ENCODE measurements at regions not wholly inside any gene's neighbourhood (a gene's known extent, or its start where the extent isn't known, plus 50 kb on each side); places are given as distances from the start of the nearest gene placed in this dataset.
"Not testable (repeated sequence)": the region's sequence is repeated elsewhere in the genome, so short reads cannot be mapped to it uniquely, and the experiment has no call there.

DNA sequence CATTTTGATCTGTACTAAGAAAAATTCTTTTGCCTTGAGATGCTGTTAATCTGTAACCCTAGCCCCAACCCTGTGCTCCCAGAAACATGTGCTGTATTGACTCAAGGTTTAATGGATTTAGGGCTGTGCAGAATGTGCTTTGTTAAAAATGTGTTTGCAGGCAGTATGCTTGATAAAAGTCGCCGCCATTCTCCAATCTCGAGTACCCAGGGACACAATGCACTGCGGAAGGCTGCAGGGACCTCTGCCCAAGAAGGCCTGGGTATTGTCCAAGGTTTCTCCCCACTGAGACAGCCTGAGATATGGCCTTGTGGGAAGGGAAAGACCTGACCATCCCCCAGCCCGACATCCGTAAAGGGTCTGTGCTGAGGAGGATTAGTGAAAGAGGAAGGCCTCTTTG is 454.5 kb downstream of the KLHL4 start:
- not testable (repeated sequence) for H3K9me3 Mint-ChIP-seq; H3K4me1 Mint-ChIP-seq; H3K27me3 Mint-ChIP-seq; ATAC-seq (replicated peaks; ENCODE audit: extremely low read depth, poor library complexity, severe bottlenecking); H3K36me3 Mint-ChIP-seq (ENCODE audit: insufficient read depth); H3K27ac Mint-ChIP-seq (ENCODE audit: low read depth); DNase-seq (ENCODE audit: low spot score in 2 of 2); H3K4me3 Mint-ChIP-seq

DNA sequence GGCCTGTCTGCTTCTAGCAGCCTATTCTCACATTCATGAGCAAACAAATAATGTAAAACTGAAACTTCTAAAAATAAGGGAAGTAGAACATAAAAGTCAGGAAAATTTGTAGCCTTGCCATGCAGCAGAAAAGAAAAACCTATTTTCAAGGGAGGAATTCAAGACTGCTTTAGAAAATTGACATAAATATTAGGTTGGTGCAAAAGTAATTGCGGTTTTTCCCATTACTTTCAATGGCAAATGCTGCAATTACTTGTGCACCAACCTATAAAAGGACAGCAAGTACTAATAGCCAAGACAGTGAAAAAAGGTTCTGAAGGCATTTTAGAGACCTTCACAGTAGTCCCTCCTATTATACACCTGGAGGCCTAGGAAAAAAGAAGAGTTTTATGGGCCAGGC is 457.8 kb downstream of the KLHL4 start:
- Mint-ChIP-seq H3K27ac (ENCODE audit: low read depth) (no peak overlapping the region), H3K4me1 (no peaks in the 10 kb centered on the region), H3K9me3 (peaks cover 6% of the 10 kb centered on the region), H3K36me3 (ENCODE audit: insufficient read depth) (no peaks in the 10 kb centered on the region), H3K27me3 (no peaks in the 10 kb centered on the region), H3K4me3 (no peak overlapping the region)
- DNase-seq (ENCODE audit: low spot score in 2 of 2) (no peak), ATAC-seq (replicated peaks; ENCODE audit: extremely low read depth, poor library complexity, severe bottlenecking) (no peak)

GRCh38 chrX:88007873-88008272 is 490.3 kb downstream of the KLHL4 start:
- DNase-seq (ENCODE audit: low spot score in 2 of 2); H3K4me3 Mint-ChIP-seq; H3K9me3 Mint-ChIP-seq; H3K27me3 Mint-ChIP-seq; ATAC-seq (replicated peaks; ENCODE audit: extremely low read depth, poor library complexity, severe bottlenecking); H3K27ac Mint-ChIP-seq (ENCODE audit: low read depth); H3K36me3 Mint-ChIP-seq (ENCODE audit: insufficient read depth); H3K4me1 Mint-ChIP-seq: not testable (repeated sequence)

DNA sequence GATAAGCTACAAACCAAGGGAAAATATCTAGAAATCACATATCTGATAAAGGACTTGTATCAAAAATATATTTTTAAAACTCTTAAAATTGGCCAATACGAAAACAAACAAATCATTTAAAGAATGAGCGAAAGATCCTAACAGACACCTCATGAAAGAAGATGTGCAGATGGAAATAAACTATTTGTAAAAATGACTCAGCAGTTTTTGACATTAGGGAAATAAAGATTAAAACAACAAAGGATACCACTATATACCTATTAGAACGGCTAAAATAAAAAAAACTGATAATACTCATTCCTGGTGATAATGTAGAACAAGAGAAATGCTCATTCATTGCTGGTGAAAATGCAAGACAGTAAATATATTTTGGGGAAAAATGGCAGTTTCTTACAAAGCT is 506.4 kb downstream of the KLHL4 start:
- H3K36me3 Mint-ChIP-seq (ENCODE audit: insufficient read depth), result no peaks in the 10 kb centered on the region
- no peaks in the 10 kb centered on the region for H3K4me1 Mint-ChIP-seq
- no peak overlapping the region for H3K27ac Mint-ChIP-seq (ENCODE audit: low read depth)
- ATAC-seq (replicated peaks; ENCODE audit: extremely low read depth, poor library complexity, severe bottlenecking) (no peak), DNase-seq (ENCODE audit: low spot score in 2 of 2) (no peak)
- no peak overlapping the region for H3K4me3 Mint-ChIP-seq
- H3K9me3 Mint-ChIP-seq, result no peaks in the 10 kb centered on the region
- no peaks in the 10 kb centered on the region for H3K27me3 Mint-ChIP-seq

- Mint-ChIP-seq H3K4me1 (no peaks in the 10 kb centered on the region), H3K27ac (ENCODE audit: low read depth) (no peak overlapping the region), H3K27me3 (no peaks in the 10 kb centered on the region), H3K9me3 (no peaks in the 10 kb centered on the region), H3K36me3 (ENCODE audit: insufficient read depth) (no peaks in the 10 kb centered on the region), H3K4me3 (no peak overlapping the region)
- DNase-seq (ENCODE audit: low spot score in 2 of 2), result no peak
- no peak for ATAC-seq (replicated peaks; ENCODE audit: extremely low read depth, poor library complexity, severe bottlenecking)
These were observed 554.9 kb downstream of the KLHL4 start for GRCh38 chrX:88072339-88073030.

DNA sequence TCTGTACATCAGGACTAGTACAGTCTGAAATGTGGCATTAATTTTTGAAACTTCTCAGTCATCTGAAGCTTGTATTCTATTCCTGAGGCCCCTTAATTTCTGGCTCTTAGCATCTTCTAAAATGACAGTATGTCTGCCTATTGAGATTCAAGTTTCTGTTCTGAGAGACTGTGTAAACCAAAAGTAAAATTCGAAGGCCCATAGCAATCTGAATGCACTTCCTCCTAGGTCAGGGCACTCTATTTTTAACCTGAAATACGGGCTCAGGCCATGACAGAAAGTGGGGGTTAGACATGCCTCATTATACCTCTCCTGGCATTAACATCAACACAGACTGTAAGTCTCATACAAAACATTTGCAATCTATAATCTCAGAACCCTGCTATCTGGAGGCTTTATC is 584.4 kb downstream of the KLHL4 start:
- H3K36me3 Mint-ChIP-seq (ENCODE audit: insufficient read depth), result no peaks in the 10 kb centered on the region
- DNase-seq (ENCODE audit: low spot score in 2 of 2) (no peak), ATAC-seq (replicated peaks; ENCODE audit: extremely low read depth, poor library complexity, severe bottlenecking) (no peak)
- no peaks in the 10 kb centered on the region for H3K27me3 Mint-ChIP-seq
- no peaks in the 10 kb centered on the region for H3K4me1 Mint-ChIP-seq
- H3K9me3 Mint-ChIP-seq, result peaks cover 10% of the 10 kb centered on the region
- H3K4me3 Mint-ChIP-seq, result no peak overlapping the region
- H3K27ac Mint-ChIP-seq (ENCODE audit: low read depth), result no peak overlapping the region

- H3K9me3 Mint-ChIP-seq, result peaks cover 5% of the 10 kb centered on the region
These were observed 611.3 kb upstream of the CPXCR1 start for GRCh38 chrX:88135735-88136134.

GRCh38 chrX:88136328-88136727 is 610.7 kb upstream of the CPXCR1 start:
- Mint-ChIP-seq H3K4me1 (no peaks in the 10 kb centered on the region), H3K9me3 (peaks cover 5% of the 10 kb centered on the region), H3K27ac (ENCODE audit: low read depth) (no peak overlapping the region), H3K4me3 (no peak overlapping the region), H3K36me3 (ENCODE audit: insufficient read depth) (no peaks in the 10 kb centered on the region), H3K27me3 (no peaks in the 10 kb centered on the region)
- no peak for ATAC-seq (replicated peaks; ENCODE audit: extremely low read depth, poor library complexity, severe bottlenecking)
- DNase-seq (ENCODE audit: low spot score in 2 of 2), result no peak

More at GRCh38 chrX:88135735-88136134, 611.3 kb upstream of the CPXCR1 start:
- no peak overlapping the region for H3K4me3 Mint-ChIP-seq
- no peaks in the 10 kb centered on the region for H3K4me1 Mint-ChIP-seq
- no peaks in the 10 kb centered on the region for H3K27me3 Mint-ChIP-seq
- ATAC-seq (replicated peaks; ENCODE audit: extremely low read depth, poor library complexity, severe bottlenecking), result no peak
- no peaks in the 10 kb centered on the region for H3K36me3 Mint-ChIP-seq (ENCODE audit: insufficient read depth)
- DNase-seq (ENCODE audit: low spot score in 2 of 2), result no peak
- H3K27ac Mint-ChIP-seq (ENCODE audit: low read depth), result no peak overlapping the region

DNA sequence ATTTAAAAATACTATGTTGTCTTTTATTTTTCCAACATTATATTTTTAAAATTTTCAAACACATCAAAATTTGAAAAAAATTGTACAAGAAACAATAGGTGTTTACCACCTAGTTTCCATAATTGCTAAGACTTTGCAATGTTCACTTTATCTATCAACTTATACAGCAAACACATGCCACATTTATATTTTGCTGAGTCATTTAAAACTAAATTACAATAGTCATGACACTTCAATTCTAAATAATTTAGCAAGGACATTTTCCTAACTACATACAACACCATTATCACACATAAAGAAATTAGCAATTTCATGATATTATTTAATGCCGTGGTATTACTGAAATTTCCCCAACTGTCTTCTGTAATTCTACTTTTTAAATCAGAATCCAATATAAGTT is 600.4 kb upstream of the CPXCR1 start:
- no peak overlapping the region for H3K4me3 Mint-ChIP-seq
- no peaks in the 10 kb centered on the region for H3K4me1 Mint-ChIP-seq
- H3K9me3 Mint-ChIP-seq, result no peaks in the 10 kb centered on the region
- DNase-seq (ENCODE audit: low spot score in 2 of 2) (no peak), ATAC-seq (replicated peaks; ENCODE audit: extremely low read depth, poor library complexity, severe bottlenecking) (no peak)
- H3K36me3 Mint-ChIP-seq (ENCODE audit: insufficient read depth), result no peaks in the 10 kb centered on the region
- H3K27me3 Mint-ChIP-seq, result no peaks in the 10 kb centered on the region
- H3K27ac Mint-ChIP-seq (ENCODE audit: low read depth), result no peak overlapping the region

DNA sequence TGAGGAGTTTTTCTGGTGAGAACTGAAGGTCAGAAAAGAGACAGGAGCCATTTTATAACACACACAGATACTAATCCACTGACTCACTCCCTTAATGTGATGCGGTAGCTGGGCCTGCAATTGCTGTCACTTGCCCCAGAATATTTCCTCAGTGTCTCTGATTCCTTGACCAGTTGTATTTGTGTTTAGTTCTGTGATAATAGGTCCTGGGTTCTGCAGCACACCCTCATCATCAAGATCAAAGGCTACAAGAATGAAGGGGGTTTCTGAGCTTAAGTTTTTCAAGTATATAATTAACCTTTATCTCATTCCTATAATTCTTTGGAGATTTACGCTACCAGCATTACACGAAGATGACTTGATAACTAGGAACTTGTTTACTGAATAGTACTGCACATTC is 576.5 kb upstream of the CPXCR1 start:
- no peak overlapping the region for H3K4me3 Mint-ChIP-seq
- H3K27ac Mint-ChIP-seq (ENCODE audit: low read depth), result no peak overlapping the region
- peaks cover 12% of the 10 kb centered on the region for H3K9me3 Mint-ChIP-seq

GRCh38 chrX:88173932-88174440 is 573.0 kb upstream of the CPXCR1 start:
- not testable (repeated sequence) for H3K27me3 Mint-ChIP-seq; H3K27ac Mint-ChIP-seq (ENCODE audit: low read depth); H3K4me3 Mint-ChIP-seq; ATAC-seq (replicated peaks; ENCODE audit: extremely low read depth, poor library complexity, severe bottlenecking); H3K36me3 Mint-ChIP-seq (ENCODE audit: insufficient read depth); H3K4me1 Mint-ChIP-seq; DNase-seq (ENCODE audit: low spot score in 2 of 2)
- H3K9me3 Mint-ChIP-seq, result peaks cover 13% of the 10 kb centered on the region

More for the DNA sequence above, 576.5 kb upstream of the CPXCR1 start:
- no peak for DNase-seq (ENCODE audit: low spot score in 2 of 2)
- Mint-ChIP-seq H3K27me3 (no peaks in the 10 kb centered on the region), H3K36me3 (ENCODE audit: insufficient read depth) (no peaks in the 10 kb centered on the region), H3K4me1 (no peaks in the 10 kb centered on the region)
- no peak for ATAC-seq (replicated peaks; ENCODE audit: extremely low read depth, poor library complexity, severe bottlenecking)

DNA sequence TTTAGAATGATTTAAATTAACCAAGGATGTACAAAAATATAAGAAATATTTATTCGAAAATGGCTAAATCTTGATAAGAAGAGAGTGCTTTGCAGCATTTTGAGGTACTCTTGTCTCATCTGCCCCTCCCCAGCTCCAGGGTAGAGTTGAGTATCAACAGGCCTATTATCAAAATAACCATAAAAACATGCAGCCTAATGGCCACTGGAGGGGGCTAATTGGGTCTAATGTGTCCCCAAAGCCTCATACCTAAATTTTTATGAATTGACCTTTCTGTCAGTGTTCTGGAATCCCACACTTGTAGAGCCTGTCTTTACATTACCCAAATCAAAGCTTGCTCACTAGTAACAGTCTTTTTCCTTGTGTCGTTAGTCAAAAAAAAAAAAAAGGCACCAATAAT is 544.9 kb upstream of the CPXCR1 start:
- Mint-ChIP-seq H3K27ac (ENCODE audit: low read depth) (no peak overlapping the region), H3K4me1 (no peaks in the 10 kb centered on the region), H3K9me3 (peaks cover 5% of the 10 kb centered on the region), H3K36me3 (ENCODE audit: insufficient read depth) (no peaks in the 10 kb centered on the region), H3K4me3 (no peak overlapping the region), H3K27me3 (no peaks in the 10 kb centered on the region)
- DNase-seq (ENCODE audit: low spot score in 2 of 2), result no peak
- ATAC-seq (replicated peaks; ENCODE audit: extremely low read depth, poor library complexity, severe bottlenecking), result no peak

DNA sequence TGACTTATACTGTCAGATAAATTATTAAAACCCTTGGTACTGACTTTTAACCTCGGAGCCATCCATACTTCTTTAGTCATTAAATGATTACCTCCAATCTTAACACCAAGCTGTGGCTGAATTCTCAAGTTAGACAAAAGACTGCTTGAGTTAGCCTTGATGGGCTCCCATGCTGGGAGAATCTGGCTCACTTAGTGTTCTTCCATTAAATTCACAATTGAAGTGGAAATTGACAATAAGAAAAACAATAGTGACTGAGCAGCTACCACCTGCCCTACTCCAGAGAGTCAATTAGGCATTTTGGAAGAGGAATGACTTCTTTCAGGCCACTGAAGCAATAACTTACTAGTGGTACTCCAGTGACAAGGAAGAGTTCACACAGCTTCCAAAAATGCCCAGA is 503.0 kb upstream of the CPXCR1 start:
- ATAC-seq (replicated peaks; ENCODE audit: extremely low read depth, poor library complexity, severe bottlenecking) (no peak), DNase-seq (ENCODE audit: low spot score in 2 of 2) (no peak)
- no peaks in the 10 kb centered on the region for H3K36me3 Mint-ChIP-seq (ENCODE audit: insufficient read depth)
- H3K4me3 Mint-ChIP-seq, result no peak overlapping the region
- H3K27me3 Mint-ChIP-seq, result no peaks in the 10 kb centered on the region
- H3K9me3 Mint-ChIP-seq, result peaks cover 5% of the 10 kb centered on the region
- no peaks in the 10 kb centered on the region for H3K4me1 Mint-ChIP-seq
- no peak overlapping the region for H3K27ac Mint-ChIP-seq (ENCODE audit: low read depth)

Measured in central memory CD8-positive, alpha-beta T cell (primary cell).